ENCODE measurements at regions not wholly inside any gene's neighbourhood (a gene's known extent, or its start where the extent isn't known, plus 50 kb on each side); places are given as distances from the start of the nearest gene placed in this dataset.

- no peaks in the 10 kb centered on the region for H3K9me3 ChIP-seq (ENCODE audit: control insufficient read depth in 1 of 2, insufficient read depth in 1 of 2, low read depth in 1 of 2, low read length in 2 of 2)
- no peak overlapping the region for H3K9ac ChIP-seq (ENCODE audit: low read length)
- TF ChIP-seq MAX (IDR thresholded peaks at IDR 0.05) = no peak
- TF ChIP-seq SIN3A (IDR thresholded peaks at IDR 0.05; ENCODE audit: low read depth) = no peak
- TF ChIP-seq EZH2 (IDR thresholded peaks at IDR 0.05) = no peak
- TF ChIP-seq RAD21 (IDR thresholded peaks at IDR 0.05; ENCODE audit: low read depth) = no peak
- no peak for TF ChIP-seq CEBPB (IDR thresholded peaks at IDR 0.05; ENCODE audit: low read depth)
- no peak for TF ChIP-seq JUND (IDR thresholded peaks at IDR 0.05)
- no peak for TF ChIP-seq POLR2AphosphoS5 (IDR thresholded peaks at IDR 0.05; ENCODE audit: low read depth, low read length)
- TF ChIP-seq ELF1 (IDR thresholded peaks at IDR 0.05; ENCODE audit: borderline replicate concordance, low read depth) = no peak
- no peak for TF ChIP-seq EZH2phosphoT487 (IDR thresholded peaks at IDR 0.05; ENCODE audit: borderline replicate concordance)
- no peak for TF ChIP-seq SRF (IDR thresholded peaks at IDR 0.05; ENCODE audit: low read depth)
- TF ChIP-seq ATF3 (IDR thresholded peaks at IDR 0.05) = no peak
- TF ChIP-seq TCF7L2 (IDR thresholded peaks at IDR 0.05; ENCODE audit: borderline replicate concordance, extremely low read depth, insufficient read depth, insufficient read length) = no peak
- TF ChIP-seq EGR1 (IDR thresholded peaks at IDR 0.05; ENCODE audit: low read depth) = no peak
- TF ChIP-seq YY1 (IDR thresholded peaks at IDR 0.05; ENCODE audit: extremely low read depth, insufficient replicate concordance, low read depth, low read length) = no peak
- TF ChIP-seq REST (IDR thresholded peaks at IDR 0.05; ENCODE audit: low read depth) = no peak
- no peak for TF ChIP-seq POLR2A (IDR thresholded peaks at IDR 0.05; ENCODE audit: borderline replicate concordance, extremely low read depth, insufficient read depth, insufficient read length)
- no peak for TF ChIP-seq CBX3 (IDR thresholded peaks at IDR 0.05; ENCODE audit: low read depth)
- TF ChIP-seq FOSL1 (IDR thresholded peaks at IDR 0.05; ENCODE audit: low read depth) = no peak
- TF ChIP-seq SP1 (IDR thresholded peaks at IDR 0.05; ENCODE audit: low read depth) = no peak
- CTCF ChIA-PET = no interaction called here
- intact Hi-C loops (cut with micrococcal nuclease) = no loop called here
- no peaks in the 10 kb centered on the region for H3K79me2 ChIP-seq (ENCODE audit: insufficient read depth, low read length)
- POLR2A ChIA-PET = no interaction called here
- H3K27me3 ChIP-seq (ENCODE audit: insufficient read depth, low read length) = no peaks in the 10 kb centered on the region
- H3K4me1 ChIP-seq (ENCODE audit: control insufficient read depth in 1 of 2, insufficient read depth in 2 of 2, low read length in 2 of 2) = peaks cover 0 to 9% of the 10 kb centered on the region in 2 experiments; a peak in 1 of 4 replicates
- H3K4me2 ChIP-seq (ENCODE audit: low read length) = no peak overlapping the region
- H3K36me3 ChIP-seq (ENCODE audit: control insufficient read depth in 1 of 2, insufficient read depth in 2 of 2, low read length in 2 of 2) = no peaks in the 10 kb centered on the region
- no peaks in the 10 kb centered on the region for H4K20me1 ChIP-seq (ENCODE audit: insufficient read depth)
- ATAC-seq (no peak), DNase-seq (ENCODE audit: low read depth, low spot score) (no peak)
- BruUV-seq (replicated peaks) = no TSS peak
- H3K27ac ChIP-seq (ENCODE audit: low read depth, low read length) = no peak overlapping the region
- no peaks in the 10 kb centered on the region for H3K9me2 ChIP-seq (ENCODE audit: insufficient read depth)
- no peak overlapping the region for H2AFZ ChIP-seq (ENCODE audit: low read depth, low read length, poor library complexity, severe bottlenecking)
- H3K4me3 ChIP-seq (replicated peaks in 1 of 2; ENCODE audit: low read depth in 1 of 2, low read length in 2 of 2) = no peak overlapping the region
- RAD21 ChIA-PET (ENCODE audit: low non-redundant PET in 1 of 2, low total read pairs in 2 of 2, uncharacterized antibody in 2 of 2, unreplicated experiment in 2 of 2) = no interaction called here
Observed at GRCh38 chr2:12495247-12495868, 221.4 kb upstream of the TRIB2 start.
